Suppressor macrophage (primary cell): ENCODE measurements at regions not wholly inside any gene's neighbourhood (a gene's known extent, or its start where the extent isn't known, plus 50 kb on each side); places are given as distances from the start of the nearest gene placed in this dataset.
A peak's percentile ranks its signal among the peaks of the same experiment; 100 is the strongest.

Experiments
- DNase-seq, 4 experiments: peaks; one replicate each; pipeline ENCODE4 v3.0.0-alpha.2; 2020 to 2022

GRCh38 chr21:31498985-31499384 lies 154.9 kb upstream of the TIAM1 start:
- no peak for DNase-seq

GRCh38 chr21:31497914-31498313 lies 153.9 kb upstream of the TIAM1 start:
- no peak for DNase-seq

- DNase-seq: no peak
Measured at GRCh38 chr21:31493350-31493880, 149.4 kb upstream of the TIAM1 start.

GRCh38 chr21:31491617-31492016 lies 147.6 kb upstream of the TIAM1 start:
- DNase-seq: no peak

GRCh38 chr21:31490443-31490842 lies 146.4 kb upstream of the TIAM1 start:
- no peak for DNase-seq

GRCh38 chr21:31489726-31490125 lies 145.7 kb upstream of the TIAM1 start:
- no peak for DNase-seq

GRCh38 chr21:31489014-31489413 lies 145.0 kb upstream of the TIAM1 start:
- no peak for DNase-seq

GRCh38 chr21:31484219-31484618 lies 140.2 kb upstream of the TIAM1 start:
- DNase-seq: no peak

GRCh38 chr21:31483146-31483545 lies 139.1 kb upstream of the TIAM1 start:
- no peak for DNase-seq

GRCh38 chr21:31482460-31482859 lies 138.4 kb upstream of the TIAM1 start:
- DNase-seq: no peak

- no peak for DNase-seq
Measured at GRCh38 chr21:31480228-31480627, 136.2 kb upstream of the TIAM1 start.

- DNase-seq: no peak
Measured at GRCh38 chr21:31479714-31480113, 135.7 kb upstream of the TIAM1 start.

- no peak for DNase-seq
Measured at GRCh38 chr21:31479222-31479621, 135.2 kb upstream of the TIAM1 start.

- DNase-seq: no peak
Measured at GRCh38 chr21:31476263-31477022, 132.4 kb upstream of the TIAM1 start.

- DNase-seq: no peak
Measured at GRCh38 chr21:31475223-31475622, 131.2 kb upstream of the TIAM1 start.

GRCh38 chr21:31473685-31474345 lies 129.8 kb upstream of the TIAM1 start:
- peak in 3 of 4 experiments; percentile 3 to 30 (median 16) for DNase-seq

- no peak for DNase-seq
Measured at GRCh38 chr21:31471865-31472264, 127.8 kb upstream of the TIAM1 start.

GRCh38 chr21:31470896-31471694 lies 127.0 kb upstream of the TIAM1 start:
- no peak for DNase-seq

GRCh38 chr21:31460980-31461379 lies 116.9 kb upstream of the TIAM1 start:
- DNase-seq: no peak

GRCh38 chr21:31459457-31459856 lies 115.4 kb upstream of the TIAM1 start:
- no peak for DNase-seq

GRCh38 chr21:31457675-31458074 lies 113.6 kb upstream of the TIAM1 start:
- DNase-seq: peak; percentile 10 to 43 (median 26)

- no peak for DNase-seq
Measured at GRCh38 chr21:31456201-31456600, 112.1 kb upstream of the TIAM1 start.

- DNase-seq: no peak
Measured at GRCh38 chr21:31455506-31455905, 111.4 kb upstream of the TIAM1 start.
